MM.1S (cell line): ENCODE measurements at regions not wholly inside any gene's neighbourhood (a gene's known extent, or its start where the extent isn't known, plus 50 kb on each side); places are given as distances from the start of the nearest gene placed in this dataset.

ENCODE experiments used
- CTCF ChIP-seq: fragments of 300-600 bp; sonication (generic); IDR thresholded peaks from 2 replicates; pipeline ENCODE4 v1.5.1; 2016; ENCODE audit warnings: antibody characterized with exemption, low read length, mixed read lengths
- EZH2 ChIP-seq: fragments of 300-600 bp; sonication (generic); optimal IDR thresholded peaks from 2 replicates; pipeline ENCODE3; 2017; ENCODE audit warnings: low read depth, mild to moderate bottlenecking, antibody characterized with exemption, low read length, mixed read lengths

GRCh38 chr17:70024253-70024652 lies 50.8 kb upstream of the KCNJ16 start:
- TF ChIP-seq CTCF = no peak
- no peak for TF ChIP-seq EZH2
